HG03442 (cell line): ENCODE measurements at regions not wholly inside any gene's neighbourhood (a gene's known extent, or its start where the extent isn't known, plus 50 kb on each side); places are given as distances from the start of the nearest gene placed in this dataset.

Experiments used
- ATAC-seq: cut with Tn5 transposase; IDR thresholded peaks from one replicate; pipeline ENCODE4 v1.9.1; 2021; ENCODE audit warnings: mild to moderate bottlenecking, moderate library complexity; ENCODE audit not compliant: unreplicated experiment

DNA sequence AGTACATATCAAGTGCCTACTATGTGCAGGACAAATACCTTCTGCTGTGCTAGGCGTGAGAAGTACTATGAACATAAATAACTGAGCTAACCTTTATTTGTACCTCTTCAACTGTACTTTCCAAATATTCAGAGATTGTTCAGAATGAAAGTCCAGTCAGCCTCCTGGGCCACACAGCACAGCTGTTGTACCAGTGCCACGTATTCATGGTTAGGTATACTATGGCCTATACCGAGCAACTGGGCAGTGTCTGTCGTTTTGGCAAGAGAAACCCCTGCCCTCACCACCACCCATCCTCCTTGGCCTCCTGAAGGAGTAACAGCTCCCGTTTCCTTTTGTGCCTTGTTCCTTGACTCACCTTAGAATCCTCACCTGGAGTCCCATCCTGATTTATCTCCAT is 53.0 kb downstream of the RASSF10 start:
- no peak for ATAC-seq

- no peak for ATAC-seq
These were observed 55.5 kb downstream of the RASSF10 start for GRCh38 chr11:13064593-13064992.

- no peak for ATAC-seq
These were observed 56.2 kb downstream of the RASSF10 start for GRCh38 chr11:13065200-13065787.

DNA sequence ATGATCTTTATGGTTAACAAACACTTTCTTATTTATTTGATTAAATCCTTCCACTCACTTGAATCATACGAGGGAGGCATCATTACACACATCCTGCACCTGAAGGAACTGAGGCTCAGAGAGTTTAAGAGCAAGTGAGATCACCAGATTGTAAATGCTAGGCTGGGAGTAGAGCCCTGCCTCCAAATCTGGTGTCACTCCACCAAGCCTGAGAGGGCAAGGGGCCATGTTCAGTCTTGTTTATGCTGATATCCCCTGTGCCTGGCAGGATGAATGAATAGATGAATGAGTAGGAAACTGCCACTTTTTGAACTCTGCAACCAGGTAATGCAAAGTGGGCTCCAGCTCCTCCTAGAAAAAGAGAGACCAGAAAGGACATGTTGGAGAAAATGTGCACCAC is 59.1 kb downstream of the RASSF10 start:
- no peak for ATAC-seq

DNA sequence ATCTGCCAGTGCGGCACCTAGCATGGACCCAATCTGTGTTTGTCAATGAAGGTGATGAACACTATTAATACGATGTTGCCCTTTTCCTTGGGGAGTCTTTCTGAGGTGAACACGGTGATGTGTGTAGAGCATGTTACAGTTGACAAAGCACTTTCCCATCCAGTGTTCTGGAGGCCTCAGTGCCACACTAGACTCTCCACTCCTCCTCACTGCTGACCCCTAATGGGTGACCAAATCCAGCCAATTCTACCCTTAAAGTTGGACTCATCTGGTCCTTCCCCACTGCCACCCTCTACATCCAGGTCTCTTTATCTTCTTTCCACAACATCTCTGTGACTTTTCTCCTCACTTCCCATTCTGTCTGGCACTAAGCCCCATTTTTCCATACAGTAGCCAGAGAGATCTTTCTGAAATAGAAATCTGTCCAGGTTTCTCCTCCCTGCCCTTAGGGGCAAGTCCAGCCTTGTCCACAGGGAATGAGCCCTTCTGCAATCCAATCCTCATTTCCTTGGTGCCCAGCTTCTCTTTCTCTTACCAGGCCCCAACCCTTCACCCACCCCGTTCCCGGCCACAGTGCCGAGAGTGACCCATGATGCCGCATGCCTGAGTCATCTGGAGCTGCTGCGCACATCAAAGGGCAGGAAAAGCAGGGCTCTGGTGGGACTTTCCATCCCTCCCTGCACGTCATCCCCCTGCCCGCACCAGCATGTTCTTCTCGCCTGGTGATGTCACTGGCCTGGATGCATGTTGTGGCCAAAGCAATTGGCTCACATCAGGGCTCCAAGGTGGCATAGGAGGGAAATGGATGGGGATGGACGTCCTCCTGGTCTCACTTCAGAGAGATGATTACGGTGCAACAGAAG is 64.2 kb downstream of the RASSF10 start:
- no peak for ATAC-seq

GRCh38 chr11:13074714-13075464 is 65.8 kb downstream of the RASSF10 start:
- no peak for ATAC-seq

DNA sequence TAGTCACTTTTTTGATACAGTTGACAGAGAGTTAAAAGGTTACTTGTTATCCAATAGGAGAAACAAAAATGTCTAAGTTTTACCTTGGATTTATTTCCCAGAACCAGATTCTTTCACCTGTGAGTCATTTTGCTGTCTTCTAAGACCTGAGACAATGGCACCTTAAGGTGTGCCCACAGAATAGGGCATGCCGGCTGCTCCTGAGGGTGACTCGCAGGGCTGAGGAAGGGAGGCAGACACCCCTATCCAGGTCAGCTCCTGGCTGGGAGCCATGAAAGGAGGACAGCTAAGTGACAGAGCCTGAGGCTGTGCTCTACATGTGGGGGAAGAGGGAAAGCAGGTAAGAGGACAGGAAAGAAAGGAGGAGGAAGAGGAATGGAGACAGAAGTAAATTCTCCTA is 67.8 kb downstream of the RASSF10 start:
- no peak for ATAC-seq

GRCh38 chr11:13080861-13081260 is 71.7 kb downstream of the RASSF10 start:
- ATAC-seq, result no peak

GRCh38 chr11:13082588-13082987 is 73.5 kb downstream of the RASSF10 start:
- no peak for ATAC-seq

DNA sequence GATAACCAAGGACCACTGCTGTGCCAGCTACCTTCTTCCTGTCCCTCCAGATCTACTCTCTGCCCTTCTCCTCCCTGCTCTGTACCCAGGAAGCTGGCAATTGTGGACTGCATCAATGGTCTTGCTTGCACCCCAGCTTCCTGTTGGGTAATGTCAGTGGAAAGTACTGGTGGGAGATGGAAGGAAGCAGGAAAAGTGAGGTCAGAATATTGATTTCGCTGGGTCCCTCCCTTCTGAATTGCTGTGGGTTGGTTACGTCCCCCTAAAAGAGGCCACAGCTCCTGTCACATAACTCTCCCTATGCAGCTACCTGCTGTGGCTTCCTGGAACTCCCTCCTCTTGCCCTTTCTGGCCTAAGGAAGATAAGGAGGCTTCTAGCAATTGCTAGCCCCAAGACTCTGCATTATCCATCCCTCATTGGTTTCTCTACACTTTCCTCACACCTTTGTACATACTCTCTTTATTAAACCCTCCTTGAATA is 81.2 kb downstream of the RASSF10 start:
- no peak for ATAC-seq

- no peak for ATAC-seq
These were observed 82.3 kb downstream of the RASSF10 start for GRCh38 chr11:13091373-13091772.

- ATAC-seq, result no peak
These were observed 82.7 kb downstream of the RASSF10 start for GRCh38 chr11:13091804-13092203.

DNA sequence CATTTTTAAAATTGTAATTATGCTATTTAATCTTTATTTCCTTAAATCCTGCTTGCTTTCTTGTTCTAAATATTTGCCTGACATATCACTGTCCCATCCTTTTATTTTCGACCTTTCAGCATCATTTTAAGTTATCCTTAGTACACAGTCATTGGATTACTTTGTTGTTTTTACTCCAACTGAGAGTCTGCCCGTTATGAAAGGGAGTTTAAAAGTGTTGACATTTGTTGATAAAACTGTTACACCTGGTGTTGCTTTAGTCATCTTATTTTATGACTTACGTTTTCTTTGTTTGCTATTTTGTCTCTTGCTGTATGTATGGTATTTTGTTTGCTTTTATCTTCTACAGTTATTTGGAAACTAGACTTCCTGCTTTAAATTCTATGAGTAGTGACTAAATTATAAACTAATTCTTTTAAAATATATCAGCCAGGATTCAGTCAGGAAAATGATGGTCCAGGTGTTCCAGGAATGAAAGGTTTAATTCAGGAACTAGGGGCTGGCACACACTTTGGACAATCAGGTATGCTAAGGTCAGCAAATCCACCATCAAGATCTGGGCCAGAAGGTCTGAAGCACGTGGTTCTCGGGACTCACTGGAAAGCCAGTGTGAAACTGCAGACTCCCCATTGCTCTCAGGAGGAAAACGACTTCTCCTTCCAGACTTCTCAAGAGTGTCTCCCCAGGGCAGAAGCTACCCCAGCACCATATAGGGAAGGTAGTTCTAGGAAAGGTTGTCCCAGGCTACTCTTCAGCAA is 86.0 kb downstream of the RASSF10 start:
- ATAC-seq, result no peak

DNA sequence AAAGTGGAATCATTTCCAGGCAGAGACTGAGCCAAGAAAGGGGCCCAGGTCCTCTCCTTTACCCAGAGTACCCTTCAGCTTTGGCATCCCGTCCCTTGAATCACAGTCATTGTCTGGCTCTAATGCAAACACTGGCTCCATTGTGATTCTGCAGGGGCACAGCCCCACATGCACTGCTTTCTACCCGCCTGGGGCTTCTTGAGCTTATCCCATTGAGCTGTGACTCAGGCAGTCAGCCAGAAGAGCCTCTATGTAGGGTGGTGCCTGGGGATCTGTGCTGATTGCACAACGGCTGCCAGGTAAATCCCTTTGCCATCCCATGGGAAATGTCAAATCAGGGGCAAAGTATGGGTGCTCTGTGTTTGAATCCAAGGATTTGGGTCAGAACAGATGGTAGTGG is 88.9 kb downstream of the RASSF10 start:
- no peak for ATAC-seq

DNA sequence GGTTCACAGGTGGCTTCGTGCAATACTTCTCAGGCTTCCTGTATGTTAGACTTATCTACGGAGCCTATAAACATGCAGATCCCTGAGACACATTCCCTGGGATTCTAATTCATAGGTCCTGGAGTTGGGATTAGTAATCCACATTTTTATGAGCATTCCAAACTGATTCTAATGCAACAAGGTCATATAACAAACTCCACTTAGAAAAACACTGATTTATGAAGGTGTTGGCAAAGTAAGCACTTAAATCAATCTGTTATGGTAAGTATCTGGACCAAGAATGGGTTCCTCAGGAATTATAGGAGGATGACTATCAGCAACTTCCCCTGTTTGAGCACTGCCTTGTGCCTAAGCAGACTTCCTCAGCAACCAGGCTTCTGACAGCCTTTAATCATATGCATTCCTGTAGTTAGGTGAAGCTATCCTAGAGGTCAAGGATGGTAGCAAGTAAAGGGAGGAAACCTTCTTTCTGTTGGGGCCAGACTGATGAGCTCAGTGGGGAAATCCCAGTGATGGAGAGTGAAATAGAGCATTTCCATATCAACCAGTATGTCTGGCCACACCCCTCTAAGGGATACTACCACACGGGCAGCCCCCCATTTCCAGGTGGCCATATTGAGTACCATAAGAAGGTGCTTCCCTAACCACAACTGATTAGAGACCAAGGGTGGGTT is 89.6 kb downstream of the RASSF10 start:
- no peak for ATAC-seq

DNA sequence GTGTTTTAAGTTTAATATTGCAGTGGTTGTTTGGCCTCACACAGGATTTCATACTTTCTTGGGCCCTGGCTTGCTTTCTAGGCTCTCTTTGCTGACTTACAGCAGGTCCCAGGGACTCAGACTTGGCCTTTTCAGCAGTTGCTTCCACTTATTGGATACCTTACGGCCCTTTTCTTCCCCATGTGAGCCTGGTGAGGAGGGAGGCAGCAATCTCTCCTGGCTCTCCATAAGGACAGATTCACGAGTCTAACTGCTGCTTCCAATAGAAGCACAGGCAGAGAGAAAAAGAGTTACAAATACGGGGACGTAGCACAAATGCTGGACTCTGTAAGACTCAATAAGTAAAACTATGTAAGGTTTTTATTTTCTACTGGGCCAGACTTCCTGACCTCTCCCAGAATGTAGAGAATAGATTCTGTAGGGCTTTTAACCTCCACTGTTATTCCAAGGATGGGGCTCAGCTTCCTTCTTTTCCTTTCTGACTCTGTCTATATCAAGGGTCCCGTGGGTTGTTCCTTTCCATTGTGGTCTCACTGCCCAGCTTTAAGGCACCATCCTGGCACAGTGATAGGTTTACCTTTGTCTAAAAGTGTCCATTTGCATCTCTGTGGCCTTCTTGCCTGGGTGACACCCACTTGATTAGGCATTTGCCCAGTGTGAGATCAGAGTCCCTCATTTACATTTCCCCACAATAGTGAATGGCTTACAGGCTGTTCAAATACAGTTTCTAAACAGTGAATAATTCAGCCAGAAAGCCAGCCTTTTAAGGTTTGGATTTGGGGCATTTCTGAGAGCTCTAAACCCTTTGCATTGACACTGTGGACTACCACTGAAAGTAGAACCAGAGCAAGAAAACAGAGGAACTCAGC is 92.8 kb downstream of the RASSF10 start:
- ATAC-seq, result no peak

DNA sequence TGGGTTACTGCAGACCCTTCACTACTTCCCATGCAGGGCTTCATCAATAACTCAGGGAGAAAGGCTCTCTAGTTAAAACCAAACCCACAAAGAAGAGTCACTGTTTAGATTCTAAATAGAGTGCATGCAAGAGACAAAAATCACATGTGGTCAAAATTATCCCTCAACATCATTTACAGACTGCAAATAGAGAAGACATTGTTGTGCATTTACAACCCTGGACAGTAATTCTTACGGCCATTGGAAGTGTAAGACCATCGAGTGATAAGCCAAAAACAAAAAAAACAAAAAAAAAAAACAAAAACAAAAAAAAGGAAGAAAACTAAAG is 93.4 kb downstream of the RASSF10 start:
- no peak for ATAC-seq

DNA sequence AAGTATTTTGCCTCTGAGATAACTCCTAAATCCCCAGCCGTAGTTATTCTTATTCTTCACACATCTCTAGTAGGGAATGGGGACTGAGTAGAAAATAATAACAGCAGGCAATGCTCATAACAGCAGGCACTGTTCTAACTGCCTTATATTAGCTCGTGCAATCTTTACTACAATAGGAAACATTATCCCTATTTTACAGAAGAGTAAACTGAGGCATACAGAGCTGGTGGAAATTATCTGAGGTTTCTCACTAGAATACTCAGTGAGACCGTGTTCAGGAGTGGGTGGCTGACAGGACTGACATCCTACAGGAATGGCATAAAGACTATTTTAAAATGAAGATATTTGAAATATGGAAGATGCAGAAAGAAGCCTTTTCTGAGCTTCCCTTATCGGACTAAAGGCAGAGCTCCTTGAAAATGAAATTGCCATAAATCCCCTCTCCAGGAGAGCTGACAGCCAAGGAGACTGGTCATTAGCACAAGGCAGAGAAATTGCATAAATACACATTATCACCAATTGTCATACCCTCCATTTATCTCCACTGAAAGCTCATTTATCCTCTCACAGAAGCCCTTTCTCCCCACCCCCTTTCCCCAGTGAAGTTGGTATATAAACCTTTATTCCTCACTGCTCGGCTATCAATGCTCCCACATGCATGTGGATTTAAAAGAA is 93.9 kb downstream of the RASSF10 start:
- no peak for ATAC-seq

GRCh38 chr11:13103962-13104554 is 94.9 kb downstream of the RASSF10 start:
- ATAC-seq, result no peak
